ENCODE measurements at regions not wholly inside any gene's neighbourhood (a gene's known extent, or its start where the extent isn't known, plus 50 kb on each side); places are given as distances from the start of the nearest gene placed in this dataset.

- DNase-seq = peak in 1 of 2 donors; percentile 30
Measured at GRCh38 chr17:77478281-77478680, 337.5 kb downstream of the SEC14L1 start.

DNA sequence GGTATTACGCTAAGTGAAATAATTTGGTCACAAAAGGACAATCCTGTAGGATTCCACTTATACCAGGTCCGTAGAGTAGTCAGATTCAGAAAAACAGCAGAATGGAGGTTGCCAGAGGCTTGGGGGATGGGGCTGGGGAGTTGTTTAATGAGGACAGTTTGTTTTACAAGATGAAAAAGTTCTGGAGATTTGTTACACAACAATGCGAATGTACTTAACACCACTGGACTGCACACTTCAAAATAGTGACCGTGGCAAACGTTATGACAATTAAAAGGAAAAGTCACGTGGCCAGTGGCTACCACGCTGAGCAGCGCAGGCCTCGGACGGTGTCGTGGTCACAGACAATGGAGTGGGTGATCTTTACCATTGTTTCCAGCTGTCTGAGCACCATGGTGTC is 338.1 kb downstream of the SEC14L1 start:
- DNase-seq = no peak

DNA sequence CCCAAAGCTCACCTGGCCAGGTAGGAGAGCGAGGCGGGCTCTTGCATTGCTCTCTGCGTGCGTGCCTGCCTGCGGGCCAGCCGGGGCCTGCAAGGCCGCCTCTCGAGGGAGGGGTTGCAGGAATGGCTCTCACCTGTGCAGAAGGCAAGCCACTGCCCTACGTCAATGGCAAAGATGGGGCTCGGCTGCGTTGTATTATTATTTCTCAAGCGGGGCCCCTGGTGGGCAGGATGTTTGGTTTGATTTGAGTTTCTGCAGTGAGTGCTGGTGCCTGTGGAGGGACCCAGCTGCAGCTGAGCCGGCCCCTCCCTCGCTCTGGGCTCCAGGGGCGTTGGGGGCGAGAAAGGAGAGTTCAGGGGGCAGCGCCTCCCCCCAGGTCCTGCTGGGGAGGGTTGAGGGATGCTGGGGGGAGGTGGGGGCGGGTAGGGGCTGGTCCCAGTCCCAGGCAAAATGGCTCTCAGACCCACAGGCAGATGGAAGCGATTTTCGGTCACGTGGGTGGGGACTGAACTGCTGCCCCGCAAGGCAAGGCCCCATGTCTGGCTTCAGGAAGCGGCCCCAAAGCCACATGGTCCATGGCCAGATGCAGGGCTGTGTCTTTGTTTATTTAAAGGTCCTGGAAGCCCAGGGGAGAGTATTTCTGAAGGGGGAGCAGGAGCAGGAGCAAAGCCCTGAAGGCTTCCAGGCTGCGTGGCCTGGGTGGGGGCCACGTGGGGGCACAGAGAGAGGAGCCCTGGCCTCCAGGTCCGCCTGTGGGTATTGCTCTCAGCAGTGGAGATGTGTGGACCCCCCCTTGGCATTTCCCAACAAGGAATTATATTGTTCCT is 338.8 kb downstream of the SEC14L1 start:
- DNase-seq = no peak

DNA sequence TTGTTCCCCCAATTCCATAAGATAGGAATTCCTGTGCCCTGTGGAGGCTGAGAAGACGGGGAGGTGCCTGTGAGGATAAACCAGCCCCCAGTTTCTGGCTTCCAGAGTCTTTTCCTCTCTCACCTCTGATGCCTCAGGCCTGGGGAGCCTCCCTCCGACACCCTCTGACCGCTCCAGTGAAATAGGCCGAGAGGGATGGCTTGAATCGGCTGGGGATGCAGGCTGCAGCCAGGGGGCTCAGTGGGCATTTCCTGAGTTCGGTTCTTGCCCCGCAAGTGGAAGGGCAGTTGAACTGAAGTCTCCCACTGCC is 339.4 kb downstream of the SEC14L1 start:
- no peak for DNase-seq

- no peak for DNase-seq
Measured at GRCh38 chr17:77480509-77481215, 339.9 kb downstream of the SEC14L1 start.

DNA sequence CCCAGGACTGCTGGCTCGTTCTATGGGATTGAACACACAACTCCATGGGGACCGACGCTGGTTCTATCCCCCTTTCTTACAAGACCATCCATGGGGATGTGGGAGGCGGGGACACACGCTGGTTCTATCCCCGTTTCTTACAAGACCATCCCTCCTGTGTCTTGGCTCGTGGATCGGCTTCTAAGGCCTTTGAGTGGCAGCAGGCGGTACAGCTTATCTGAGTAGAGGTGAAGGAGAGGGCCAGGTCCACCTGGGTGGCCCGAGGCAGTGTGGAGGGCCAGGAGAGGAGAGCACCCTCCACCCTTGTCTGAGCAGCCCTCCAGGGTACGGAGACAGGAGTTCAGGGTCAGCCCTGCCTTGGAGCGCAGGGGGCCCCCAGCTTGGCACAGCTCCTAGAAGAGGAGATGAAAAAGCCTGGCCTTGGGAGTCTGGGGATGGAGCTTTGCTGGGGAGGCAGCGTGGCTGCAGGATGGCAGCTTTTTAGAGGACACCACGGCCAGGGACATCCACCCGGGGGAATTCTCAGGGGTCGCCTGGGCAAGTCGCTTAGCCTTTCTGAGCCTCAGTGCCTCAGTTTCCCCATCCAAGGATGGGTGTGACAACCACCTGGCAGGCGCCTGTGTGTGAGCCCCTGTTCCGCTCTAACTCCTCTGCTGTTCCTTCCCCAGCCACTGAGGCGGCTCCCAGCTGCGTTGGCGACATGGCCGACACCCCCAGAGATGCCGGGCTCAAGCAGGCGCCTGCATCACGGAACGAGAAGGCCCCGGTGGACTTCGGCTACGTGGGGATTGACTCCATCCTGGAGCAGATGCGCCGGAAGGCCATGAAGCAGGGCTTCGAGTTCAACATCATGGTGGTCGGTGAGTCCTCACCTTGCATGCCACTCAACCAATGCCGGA is 341.0 kb downstream of the SEC14L1 start:
- no peak for DNase-seq

GRCh38 chr17:77482375-77483127 is 341.8 kb downstream of the SEC14L1 start:
- no peak for DNase-seq

DNA sequence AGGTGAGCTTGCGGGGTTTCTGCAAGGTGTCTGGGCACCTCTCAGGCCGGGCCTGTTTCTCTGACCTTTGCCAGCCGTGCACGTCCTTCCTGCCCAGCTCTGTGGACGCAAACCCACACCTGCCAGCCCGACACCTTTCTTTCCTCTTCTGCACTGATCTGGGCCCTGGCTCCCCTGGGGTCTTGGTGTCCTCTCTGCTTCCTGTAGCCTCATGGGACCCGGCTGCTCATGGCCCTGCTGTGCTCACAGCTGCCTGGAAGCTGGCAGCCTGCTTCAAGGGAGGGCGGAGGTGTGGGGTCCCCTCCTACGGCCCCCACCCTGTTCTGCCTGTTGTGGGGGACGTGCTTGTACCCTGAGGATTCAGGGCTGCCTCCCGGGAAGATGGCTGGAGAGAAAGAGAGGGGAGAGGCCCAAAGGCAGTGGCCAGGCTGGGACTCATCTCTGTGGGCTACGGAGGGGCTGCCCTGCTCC is 342.4 kb downstream of the SEC14L1 start:
- DNase-seq = no peak

GRCh38 chr17:77484111-77484510 is 343.3 kb downstream of the SEC14L1 start:
- no peak for DNase-seq

- DNase-seq = no peak
Measured at GRCh38 chr17:77485089-77485833, 344.5 kb downstream of the SEC14L1 start.

- no peak for DNase-seq
Measured at GRCh38 chr17:77487211-77487629, 346.5 kb downstream of the SEC14L1 start.

GRCh38 chr17:77487677-77488530 is 347.1 kb downstream of the SEC14L1 start:
- no peak for DNase-seq

DNA sequence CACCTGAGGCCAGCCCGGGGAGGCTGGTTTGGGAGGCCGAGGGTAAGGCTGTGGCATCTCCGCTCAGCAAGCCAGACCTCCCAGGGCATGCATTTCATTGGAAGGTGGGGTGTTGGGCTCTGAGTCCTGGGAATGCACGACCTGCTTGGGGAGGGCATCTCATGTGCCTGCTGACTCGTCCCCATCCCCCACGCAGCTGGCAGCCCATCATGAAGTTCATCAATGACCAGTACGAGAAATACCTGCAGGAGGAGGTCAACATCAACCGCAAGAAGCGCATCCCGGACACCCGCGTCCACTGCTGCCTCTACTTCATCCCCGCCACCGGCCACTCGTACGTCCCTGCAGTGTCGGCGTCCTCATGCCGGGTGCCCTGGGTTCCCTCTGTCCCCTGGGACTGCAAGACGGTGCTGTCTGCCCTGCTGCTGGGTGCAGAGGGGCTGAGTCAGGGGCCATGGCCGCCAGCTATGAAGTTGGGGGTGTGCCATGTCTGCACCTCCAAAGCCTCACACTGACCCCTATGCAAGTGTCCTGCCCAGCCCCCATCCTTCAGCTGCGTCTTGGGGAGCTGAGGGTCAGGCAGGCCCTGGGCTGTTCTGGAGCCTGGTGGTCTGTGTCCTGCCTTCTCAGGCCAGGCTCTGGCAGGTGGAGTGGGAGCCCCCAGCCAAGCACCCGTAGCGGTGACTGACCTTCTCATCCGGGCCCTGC is 347.9 kb downstream of the SEC14L1 start:
- DNase-seq = no peak

DNA sequence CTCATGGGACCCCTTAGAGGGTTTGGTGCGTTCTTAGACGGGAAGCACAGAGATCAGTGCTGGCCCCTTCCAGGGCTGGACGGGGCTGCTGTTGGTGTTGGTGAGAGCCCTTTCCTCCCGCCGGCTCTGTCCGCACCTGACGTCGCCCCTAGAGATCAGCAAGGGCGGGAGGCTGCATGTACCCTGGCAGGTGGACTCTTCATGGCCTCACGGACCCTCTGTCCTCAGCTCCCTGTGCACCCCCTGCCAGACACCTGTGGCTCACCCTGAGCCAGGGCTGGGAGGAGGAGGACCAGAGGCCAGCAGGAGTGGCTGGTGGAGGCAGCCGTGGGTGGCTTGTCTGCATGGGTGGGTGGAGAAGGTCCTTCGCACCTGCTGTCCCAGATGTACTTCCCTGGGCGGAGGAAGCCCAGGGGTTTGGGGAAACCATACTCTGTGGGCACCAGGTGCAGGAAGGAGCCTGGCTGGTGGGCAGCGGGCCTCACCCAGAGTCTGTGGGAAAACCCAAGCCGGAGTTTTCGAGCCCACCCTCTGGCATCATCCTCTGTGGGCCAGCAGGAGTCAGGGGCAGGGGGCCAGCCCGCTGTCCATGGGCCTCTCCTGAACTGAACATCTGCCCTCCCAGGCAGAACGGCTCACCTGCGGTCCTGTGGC is 348.6 kb downstream of the SEC14L1 start:
- DNase-seq = no peak

DNA sequence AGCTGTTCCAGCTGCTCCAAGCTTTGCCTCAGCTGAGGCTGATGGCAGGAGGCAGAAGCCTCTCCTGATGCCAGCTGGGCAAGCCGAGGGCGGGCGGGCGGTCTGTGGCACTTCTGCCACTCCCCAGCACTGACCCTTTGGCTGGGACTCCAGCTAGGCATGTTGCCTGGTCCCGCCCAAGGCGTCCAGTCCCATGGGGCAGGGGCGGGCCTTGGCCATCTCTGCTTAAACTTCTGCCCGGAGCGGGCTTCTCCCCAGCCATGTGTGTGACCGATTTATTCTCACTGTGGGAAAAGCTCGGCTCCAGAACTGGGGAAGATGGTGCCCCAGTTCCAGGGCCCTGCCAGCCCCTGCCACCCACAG is 349.1 kb downstream of the SEC14L1 start:
- DNase-seq = no peak

DNA sequence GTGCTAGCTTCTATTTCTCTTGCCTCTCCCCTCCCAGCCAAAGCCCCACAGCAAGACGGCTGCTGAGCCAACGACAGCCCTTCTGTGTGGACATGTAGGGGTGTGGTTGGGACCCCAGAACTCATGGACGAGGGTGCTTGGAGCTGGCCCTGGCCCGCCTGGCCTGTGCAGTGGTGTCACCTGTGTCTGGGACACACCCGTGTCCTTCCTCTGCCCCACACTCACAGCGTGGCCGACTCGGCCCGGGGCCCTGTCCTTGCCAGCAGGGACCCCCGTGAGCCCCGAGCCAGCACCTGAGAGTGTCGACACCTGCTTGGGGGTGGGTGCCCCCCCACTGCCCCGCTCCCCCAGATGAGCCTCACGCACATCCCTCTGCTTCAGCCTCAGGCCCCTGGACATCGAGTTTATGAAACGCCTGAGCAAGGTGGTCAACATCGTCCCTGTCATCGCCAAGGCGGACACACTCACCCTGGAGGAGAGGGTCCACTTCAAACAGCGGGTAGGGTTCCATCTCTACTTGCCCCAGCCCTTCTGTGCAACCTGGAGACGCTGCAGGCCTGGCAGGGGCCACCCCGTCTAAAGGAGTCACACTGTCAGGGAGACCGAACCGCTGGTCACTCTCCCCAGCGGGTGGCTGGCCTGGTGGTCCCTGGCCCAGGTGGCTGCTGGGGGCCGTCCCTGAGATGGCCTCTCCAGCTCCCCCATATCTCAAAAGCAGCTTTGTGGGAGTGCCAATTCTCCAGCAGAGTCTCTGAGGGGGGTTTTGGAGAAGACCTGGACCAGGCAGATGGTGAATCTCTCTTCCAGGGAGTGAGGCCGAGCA is 349.8 kb downstream of the SEC14L1 start:
- DNase-seq = no peak

GRCh38 chr17:77491921-77492445 is 351.2 kb downstream of the SEC14L1 start:
- DNase-seq = no peak

All from inflammatory macrophage (primary cell).